DND-41 (cell line): ENCODE measurements at regions not wholly inside any gene's neighbourhood (a gene's known extent, or its start where the extent isn't known, plus 50 kb on each side); places are given as distances from the start of the nearest gene placed in this dataset.
"Not testable (repeated sequence)": the region's sequence is repeated elsewhere in the genome, so short reads cannot be mapped to it uniquely, and the experiment has no call there.

Experiments
- ATAC-seq: fragments of 200-7000 bp; cut with Tn5 transposase; 3 replicates; pipeline ENCODE4 v1.9.1; 2021; ENCODE audit warnings: low read depth; ENCODE audit not compliant: insufficient read depth
- DNase-seq: peaks from one replicate; pipeline ENCODE4 v3.0.0-alpha.2; 2020
- H2AFZ ChIP-seq: 2 replicates; pipeline ENCODE4 v1.6.0; 2012; ENCODE audit warnings: low read depth, low read length
- H3K27ac ChIP-seq: 2 replicates; pipeline ENCODE4 v1.5.1; 2012; ENCODE audit warnings: low read length, inconsistent platforms
- H3K27me3 ChIP-seq: fragments of 200-600 bp; sonication (generic); 2 replicates; pipeline ENCODE4 v1.6.0; 2012; ENCODE audit warnings: low read length, mild to moderate bottlenecking, inconsistent platforms; ENCODE audit not compliant: insufficient read depth, poor library complexity
- H3K36me3 ChIP-seq: 2 replicates; pipeline ENCODE4 v1.5.1; 2012; ENCODE audit warnings: low read length, inconsistent platforms; ENCODE audit not compliant: insufficient read depth
- H3K4me1 ChIP-seq: 2 replicates; pipeline ENCODE4 v1.5.1; 2012; ENCODE audit warnings: mild to moderate bottlenecking, low read length; ENCODE audit not compliant: insufficient read depth
- H3K4me2 ChIP-seq: 2 replicates; pipeline ENCODE4 v1.6.0; 2012; ENCODE audit warnings: mild to moderate bottlenecking, moderate library complexity, low read length, inconsistent platforms; ENCODE audit not compliant: insufficient read depth
- H3K4me3 ChIP-seq, 2 experiments: fragments of 200-600 bp in 1 of 2; shearing (Covaris generic) in 1 of 2; 2 replicates each; pipeline ENCODE4 v1.5.1; 2012 to 2016; ENCODE audit warnings: inconsistent platforms in 2 of 2, low read length in 2 of 2, mild to moderate bottlenecking in 2 of 2, low read depth in 1 of 2, moderate library complexity in 1 of 2
- H3K79me2 ChIP-seq: 2 replicates; pipeline ENCODE4 v1.6.0; 2012; ENCODE audit warnings: low read length, inconsistent platforms; ENCODE audit not compliant: insufficient read depth
- H3K9ac ChIP-seq: 2 replicates; pipeline ENCODE4 v1.6.0; 2012; ENCODE audit warnings: low read depth, mild to moderate bottlenecking, inconsistent platforms, low read length, moderate library complexity
- H3K9me3 ChIP-seq: 2 replicates; pipeline ENCODE4 v1.5.1; 2012; ENCODE audit warnings: low read length, moderate library complexity, mild to moderate bottlenecking, inconsistent platforms; ENCODE audit not compliant: insufficient read depth, severe bottlenecking
- H4K20me1 ChIP-seq: 2 replicates; pipeline ENCODE4 v1.6.0; 2012; ENCODE audit warnings: low read length; ENCODE audit not compliant: insufficient read depth
- EZH2 ChIP-seq: IDR thresholded peaks from 3 replicates; pipeline ENCODE4 v1.6.1; 2012; ENCODE audit warnings: borderline replicate concordance, low read depth, mild to moderate bottlenecking, moderate library complexity, low read length, inconsistent platforms; ENCODE audit not compliant: severe bottlenecking
- TF ChIP-seq, protein P1 (sequence below): IDR thresholded peaks from 2 replicates; pipeline ENCODE4 v1.5.1; 2012; ENCODE audit warnings: borderline replicate concordance, low read length, moderate library complexity, mild to moderate bottlenecking; ENCODE audit not compliant: poor library complexity, severe bottlenecking; ENCODE audit errors: extremely low read depth

DNA sequence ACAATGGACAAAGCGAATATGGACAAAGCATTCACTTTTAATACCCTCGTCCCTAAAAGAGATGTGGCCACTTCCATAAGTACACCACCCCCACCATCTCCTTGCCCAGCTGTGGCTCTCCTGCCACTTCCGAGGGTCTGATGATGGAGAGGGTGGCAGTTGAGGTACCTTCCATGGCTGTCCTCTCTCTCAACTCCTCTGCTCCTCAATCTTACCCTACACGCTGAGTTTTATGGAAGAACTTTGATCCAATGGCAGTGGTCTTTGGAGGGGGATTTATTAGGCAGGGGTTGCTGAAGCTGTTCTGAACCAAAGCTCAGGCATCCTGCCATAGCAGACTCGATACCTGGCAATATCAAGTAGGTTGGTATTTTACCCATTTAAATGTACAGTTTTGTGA is 413.0 kb downstream of the TSHZ3 start:
- no peak overlapping the region for H2AFZ ChIP-seq
- no peaks in the 10 kb centered on the region for H3K9me3 ChIP-seq
- no peak overlapping the region for H3K4me2 ChIP-seq
- no peaks in the 10 kb centered on the region for H3K4me1 ChIP-seq
- H3K4me3 ChIP-seq, result no peak overlapping the region
- H3K27ac ChIP-seq, result no peak overlapping the region
- TF ChIP-seq, protein P1, sequence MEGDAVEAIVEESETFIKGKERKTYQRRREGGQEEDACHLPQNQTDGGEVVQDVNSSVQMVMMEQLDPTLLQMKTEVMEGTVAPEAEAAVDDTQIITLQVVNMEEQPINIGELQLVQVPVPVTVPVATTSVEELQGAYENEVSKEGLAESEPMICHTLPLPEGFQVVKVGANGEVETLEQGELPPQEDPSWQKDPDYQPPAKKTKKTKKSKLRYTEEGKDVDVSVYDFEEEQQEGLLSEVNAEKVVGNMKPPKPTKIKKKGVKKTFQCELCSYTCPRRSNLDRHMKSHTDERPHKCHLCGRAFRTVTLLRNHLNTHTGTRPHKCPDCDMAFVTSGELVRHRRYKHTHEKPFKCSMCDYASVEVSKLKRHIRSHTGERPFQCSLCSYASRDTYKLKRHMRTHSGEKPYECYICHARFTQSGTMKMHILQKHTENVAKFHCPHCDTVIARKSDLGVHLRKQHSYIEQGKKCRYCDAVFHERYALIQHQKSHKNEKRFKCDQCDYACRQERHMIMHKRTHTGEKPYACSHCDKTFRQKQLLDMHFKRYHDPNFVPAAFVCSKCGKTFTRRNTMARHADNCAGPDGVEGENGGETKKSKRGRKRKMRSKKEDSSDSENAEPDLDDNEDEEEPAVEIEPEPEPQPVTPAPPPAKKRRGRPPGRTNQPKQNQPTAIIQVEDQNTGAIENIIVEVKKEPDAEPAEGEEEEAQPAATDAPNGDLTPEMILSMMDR, result no peak
- TF ChIP-seq EZH2, result no peak
- no peaks in the 10 kb centered on the region for H3K36me3 ChIP-seq
- H3K27me3 ChIP-seq, result no peaks in the 10 kb centered on the region
- DNase-seq, result no peak
- no peaks in the 10 kb centered on the region for H3K79me2 ChIP-seq
- no peaks in the 10 kb centered on the region for H4K20me1 ChIP-seq
- no peak for ATAC-seq
- H3K9ac ChIP-seq, result no peak overlapping the region

DNA sequence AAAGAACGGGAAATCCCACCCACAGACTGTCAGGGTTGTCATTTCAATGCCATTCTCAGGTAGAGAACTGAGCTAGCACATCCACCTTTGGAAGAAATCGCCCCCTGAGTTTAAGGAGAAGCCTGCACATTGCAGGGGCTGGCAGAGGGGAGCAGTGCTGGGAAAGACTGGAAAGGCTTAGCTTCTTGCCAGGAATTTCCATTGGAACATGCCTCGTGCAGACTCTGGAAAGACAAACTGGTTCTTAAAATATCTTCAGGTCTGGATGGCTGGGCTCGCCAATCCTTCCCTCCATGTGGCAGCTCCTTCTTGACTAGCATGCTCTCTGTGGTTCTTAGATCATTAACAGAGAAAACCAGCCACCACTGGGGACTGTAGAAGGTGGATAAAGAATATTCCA is 414.1 kb downstream of the TSHZ3 start:
- TF ChIP-seq, protein P1, result no peak
- no peak for TF ChIP-seq EZH2
- H4K20me1 ChIP-seq, result no peaks in the 10 kb centered on the region

GRCh38 chr19:30933454-30933853 is 415.8 kb downstream of the TSHZ3 start:
- not testable (repeated sequence) for H3K4me1 ChIP-seq, H3K36me3 ChIP-seq, DNase-seq, ATAC-seq, H3K4me2 ChIP-seq, H3K4me3 ChIP-seq, H3K9me3 ChIP-seq, H3K27ac ChIP-seq, H3K79me2 ChIP-seq, H3K9ac ChIP-seq, H2AFZ ChIP-seq, H3K27me3 ChIP-seq, H4K20me1 ChIP-seq

More for the DNA sequence above, 414.1 kb downstream of the TSHZ3 start:
- H3K4me1 ChIP-seq, result no peaks in the 10 kb centered on the region
- no peak overlapping the region for H3K27ac ChIP-seq
- no peak overlapping the region for H2AFZ ChIP-seq
- ATAC-seq, result no peak
- H3K4me2 ChIP-seq, result no peak overlapping the region
- DNase-seq, result no peak
- H3K36me3 ChIP-seq, result no peaks in the 10 kb centered on the region
- no peaks in the 10 kb centered on the region for H3K79me2 ChIP-seq
- H3K27me3 ChIP-seq, result no peaks in the 10 kb centered on the region
- no peak overlapping the region for H3K4me3 ChIP-seq
- no peaks in the 10 kb centered on the region for H3K9me3 ChIP-seq
- no peak overlapping the region for H3K9ac ChIP-seq

GRCh38 chr19:30932854-30933253 is 416.4 kb downstream of the TSHZ3 start:
- DNase-seq, result no peak
- Histone ChIP-seq H3K9me3 (peaks cover 6% of the 10 kb centered on the region), H3K9ac (no peak overlapping the region), H3K27ac (no peak overlapping the region), H3K79me2 (no peaks in the 10 kb centered on the region), H3K27me3 (no peaks in the 10 kb centered on the region), H3K4me2 (no peak overlapping the region), H3K4me1 (no peaks in the 10 kb centered on the region), H4K20me1 (no peaks in the 10 kb centered on the region), H3K4me3 (no peak overlapping the region), H3K36me3 (no peaks in the 10 kb centered on the region), H2AFZ (no peak overlapping the region)
- no peak for ATAC-seq
- TF ChIP-seq, protein P1, result no peak
- no peak for TF ChIP-seq EZH2
